H1 (cell line): ENCODE measurements at regions not wholly inside any gene's neighbourhood (a gene's known extent, or its start where the extent isn't known, plus 50 kb on each side); places are given as distances from the start of the nearest gene placed in this dataset.

Experiments
- CTCF ChIA-PET: fragments of 300-600 bp; sonication (Branson Sonifier 250); formaldehyde crosslinking; loops from one replicate; lab custom pipeline; 2021; ENCODE audit not compliant: partially characterized antibody; lab: Charles Lee
- POLR2A ChIA-PET: fragments of 300-600 bp; sonication (Branson Sonifier 250); formaldehyde crosslinking; loops from one replicate; lab custom pipeline; 2021; ENCODE audit warnings: inconsistent platforms; ENCODE audit not compliant: partially characterized antibody; lab: Charles Lee
- DNase-seq, 2 experiments: peaks; one replicate each; pipeline versions ENCODE4 v3.0.0 to v3.0.0-alpha.2; 2010 to 2022; ENCODE audit warnings: low spot score in 2 of 2, low read depth in 1 of 2, mixed read lengths in 1 of 2
- FAIRE-seq: peaks from 2 replicates; lab custom pipeline; 2011; peaks lifted over from hg19 to GRCh38; lab: Jason Lieb, UNC
- H2AFZ ChIP-seq: 2 replicates; pipeline ENCODE4 v1.8.1; 2012; ENCODE audit warnings: low read length, inconsistent platforms
- H2AK5ac ChIP-seq: 2 replicates; pipeline ENCODE4 v1.6.1; 2013; ENCODE audit warnings: low read depth, low read length
- H2BK120ac ChIP-seq: replicated peaks from 2 replicates; pipeline ENCODE3; 2013; ENCODE audit warnings: low read depth, low read length, inconsistent platforms
- H2BK12ac ChIP-seq: 2 replicates; pipeline ENCODE4 v1.6.1; 2013; ENCODE audit warnings: low read depth, low read length
- H2BK15ac ChIP-seq: 2 replicates; pipeline ENCODE4 v1.6.1; 2013; ENCODE audit warnings: low read length
- H2BK20ac ChIP-seq: 2 replicates; pipeline ENCODE4 v1.6.1; 2013; ENCODE audit warnings: low read length
- H2BK5ac ChIP-seq: 2 replicates; pipeline ENCODE4 v1.6.1; 2013; ENCODE audit warnings: low read depth, low read length
- H3K14ac ChIP-seq: 2 replicates; pipeline ENCODE4 v1.6.1; 2013; ENCODE audit warnings: inconsistent platforms; ENCODE audit not compliant: insufficient read length
- H3K18ac ChIP-seq: 2 replicates; pipeline ENCODE4 v1.6.1; 2013; ENCODE audit warnings: low read length; ENCODE audit errors: extremely low read depth
- H3K23ac ChIP-seq: 2 replicates; pipeline ENCODE4 v1.6.1; 2013; ENCODE audit warnings: inconsistent platforms; ENCODE audit not compliant: insufficient read length
- H3K23me2 ChIP-seq: 2 replicates; pipeline ENCODE4 v1.6.1; 2013; ENCODE audit warnings: low read depth, low read length
- H3K27ac ChIP-seq: 2 replicates; pipeline ENCODE4 v1.6.1; 2011; ENCODE audit warnings: low read depth, low read length, inconsistent platforms
- H3K27me3 ChIP-seq, 4 experiments: replicated peaks in 1 of 4; 1 replicate in 1 of 4; 2 replicates in 3 of 4; pipeline versions ENCODE4 v1.6.1 to v1.8.1; 2011 to 2013; ENCODE audit warnings: low read length in 3 of 4, mild to moderate bottlenecking in 3 of 4, inconsistent platforms in 2 of 4, mixed read lengths in 2 of 4, moderate library complexity in 1 of 4; ENCODE audit not compliant: control insufficient read depth in 3 of 4, insufficient read depth in 3 of 4; ENCODE audit errors: extremely low read depth in 1 of 4
- H3K36me3 ChIP-seq, 4 experiments: 2 replicates each; pipeline versions ENCODE4 v1.6.1 to v1.8.1; 2011 to 2013; ENCODE audit warnings: mild to moderate bottlenecking in 4 of 4, low read length in 3 of 4, moderate library complexity in 2 of 4, control low read depth in 1 of 4, inconsistent platforms in 1 of 4; ENCODE audit not compliant: insufficient read depth in 4 of 4, control insufficient read depth in 2 of 4
- H3K4ac ChIP-seq: replicated peaks from 2 replicates; pipeline ENCODE3; 2013; ENCODE audit warnings: low read length, low read depth, mixed read lengths, inconsistent platforms; ENCODE audit not compliant: insufficient read length
- H3K4me1 ChIP-seq, 4 experiments: replicated peaks in 1 of 4; 1 replicate in 1 of 4; 2 replicates in 3 of 4; pipeline versions ENCODE4 v1.6.1 to v1.8.1; 2011 to 2013; ENCODE audit warnings: low read length in 3 of 4, inconsistent platforms in 2 of 4, mixed read lengths in 1 of 4; ENCODE audit not compliant: insufficient read depth in 4 of 4, control insufficient read depth in 3 of 4
- H3K4me2 ChIP-seq, 2 experiments: 2 replicates each; pipeline versions ENCODE4 v1.6.1 to v1.8.1; 2011 to 2013; ENCODE audit warnings: low read depth in 2 of 2, low read length in 2 of 2, control low read depth in 1 of 2, inconsistent platforms in 1 of 2, mild to moderate bottlenecking in 1 of 2; ENCODE audit not compliant: insufficient read depth in 1 of 2
- H3K4me3 ChIP-seq, 4 experiments: fragments of 200-600, 300-600 bp in 1 of 4; sonication (generic), shearing (Covaris generic), sonication (Bioruptor Twin) in 1 of 4; 2 replicates each; pipeline versions ENCODE4 v1.5.1 to v1.8.1; 2011 to 2016; ENCODE audit warnings: low read length in 4 of 4, low read depth in 3 of 4, control low read depth in 2 of 4, inconsistent platforms in 2 of 4, mild to moderate bottlenecking in 2 of 4, mixed read lengths in 1 of 4, moderate library complexity in 1 of 4; ENCODE audit not compliant: insufficient read depth in 2 of 4; ENCODE audit errors: extremely low read depth in 1 of 4
- H3K56ac ChIP-seq: replicated peaks from 2 replicates; pipeline ENCODE3; 2013; ENCODE audit warnings: low read depth, mild to moderate bottlenecking, mixed read lengths, low read length, inconsistent platforms; ENCODE audit not compliant: insufficient read length
- H3K79me1 ChIP-seq: 2 replicates; pipeline ENCODE4 v1.6.1; 2013; ENCODE audit warnings: low read depth, low read length, control low read depth
- H3K79me2 ChIP-seq, 2 experiments: 2 replicates each; pipeline versions ENCODE4 v1.6.1 to v1.8.1; 2012 to 2013; ENCODE audit warnings: low read length in 2 of 2, mild to moderate bottlenecking in 2 of 2, inconsistent platforms in 1 of 2; ENCODE audit not compliant: insufficient read depth in 2 of 2, control insufficient read depth in 1 of 2
- H3K9ac ChIP-seq, 4 experiments: replicated peaks in 1 of 4; 1 replicate in 1 of 4; 2 replicates in 3 of 4; pipeline versions ENCODE4 v1.6.1 to v1.8.1; 2011 to 2013; ENCODE audit warnings: low read depth in 3 of 4, low read length in 3 of 4, control low read depth in 2 of 4, mild to moderate bottlenecking in 2 of 4, moderate library complexity in 2 of 4, inconsistent platforms in 1 of 4; ENCODE audit errors: extremely low read depth in 1 of 4
- H3K9me3 ChIP-seq, 2 experiments: 2 replicates each; pipeline versions ENCODE4 v1.6.1 to v1.8.1; 2012 to 2013; ENCODE audit warnings: mild to moderate bottlenecking in 2 of 2, moderate library complexity in 2 of 2, control low read depth in 1 of 2, inconsistent platforms in 1 of 2, low read depth in 1 of 2, low read length in 1 of 2, mixed read lengths in 1 of 2; ENCODE audit not compliant: insufficient read depth in 2 of 2
- H4K20me1 ChIP-seq, 2 experiments: replicated peaks in 1 of 2; 2 replicates each; pipeline versions ENCODE3 to v1.8.1; 2011 to 2013; ENCODE audit warnings: inconsistent platforms in 2 of 2, low read length in 2 of 2, mild to moderate bottlenecking in 1 of 2; ENCODE audit not compliant: insufficient read depth in 2 of 2, control insufficient read depth in 1 of 2
- H4K5ac ChIP-seq: 2 replicates; pipeline ENCODE4 v1.6.1; 2013; ENCODE audit warnings: low read length, low read depth, mixed read lengths, inconsistent platforms; ENCODE audit not compliant: insufficient read length
- H4K8ac ChIP-seq: 2 replicates; pipeline ENCODE4 v1.8.0; 2013; ENCODE audit warnings: mild to moderate bottlenecking, moderate library complexity, low read length, inconsistent platforms; ENCODE audit not compliant: insufficient read depth; ENCODE audit errors: extremely low read depth
- H4K91ac ChIP-seq: replicated peaks from 2 replicates; pipeline ENCODE3; 2013; ENCODE audit warnings: low read length, mixed read lengths, inconsistent platforms; ENCODE audit not compliant: insufficient read length
- ASH2L ChIP-seq: fragments of 200-600, 300-600 bp; sonication (generic); IDR thresholded peaks from one replicate; pipeline ENCODE4 v1.7.1; 2017; ENCODE audit warnings: low read length
- ATF3 ChIP-seq: IDR thresholded peaks from 2 replicates; pipeline ENCODE4 v1.6.1; 2011; ENCODE audit warnings: low read depth, mild to moderate bottlenecking, low read length; ENCODE audit not compliant: insufficient read depth
- POU5F1 ChIP-seq: IDR thresholded peaks from 2 replicates; pipeline ENCODE4 v1.6.1; 2011; ENCODE audit warnings: low read depth, mild to moderate bottlenecking, low read length, moderate library complexity
- RBBP5 ChIP-seq: IDR thresholded peaks from 2 replicates; pipeline ENCODE4 v1.7.1; 2012; ENCODE audit warnings: low read depth, mild to moderate bottlenecking, inconsistent platforms, low read length, moderate library complexity, borderline replicate concordance
- WGBS, 2 experiments: shearing (Covaris generic) in 1 of 2; methylation state at CpG; one replicate each; pipeline versions ENCODE4 v1.1.6 to v1.1.7; 2013 to 2015; ENCODE audit warnings: low lambda C conversion rate in 2 of 2, mixed read lengths in 2 of 2, inconsistent platforms in 1 of 2, low coverage in 1 of 2, missing lambda C conversion rate in 1 of 2; ENCODE audit not compliant: insufficient replicate concordance in 2 of 2, insufficient coverage in 1 of 2, insufficient read length in 1 of 2; ENCODE audit errors: extremely low coverage in 1 of 2, missing lambda C conversion rate in 1 of 2; 5-methylcytosine and 5-hydroxymethylcytosine counted together

- TF ChIP-seq ASH2L (no peak), ATF3 (no peak), RBBP5 (no peak), POU5F1 (no peak)
- H3K36me3 ChIP-seq = no peaks in the 10 kb centered on the region
- WGBS, 2 experiments = 90% methylated on average over 9 of the region's 9 CpGs; no CpG with 5 or more reads in 1 of the 2 experiments
- no peak overlapping the region for H3K23ac ChIP-seq
- no peak overlapping the region for H4K91ac ChIP-seq
- no peak overlapping the region for H3K14ac ChIP-seq
- POLR2A ChIA-PET = no interaction called here
- no peak overlapping the region for H3K4me3 ChIP-seq
- no peak overlapping the region for H3K4ac ChIP-seq
- H3K79me1 ChIP-seq = no peaks in the 10 kb centered on the region
- H2AFZ ChIP-seq = no peak overlapping the region
- H2BK20ac ChIP-seq = no peak overlapping the region
- no peak overlapping the region for H2BK120ac ChIP-seq
- no peak overlapping the region for H3K56ac ChIP-seq
- H3K18ac ChIP-seq = no peak overlapping the region
- H3K27me3 ChIP-seq = no peaks in the 10 kb centered on the region
- no peaks in the 10 kb centered on the region for H3K4me1 ChIP-seq
- CTCF ChIA-PET = interaction anchor here (0.7 to 1.0 kb wide), 2 partner anchors 14 to 170 kb away, joined by 3 read pairs; no protein-coding TSS in a partner anchor
- H2BK12ac ChIP-seq = no peak overlapping the region
- H3K23me2 ChIP-seq = no peaks in the 10 kb centered on the region
- no peak overlapping the region for H2AK5ac ChIP-seq
- no peak overlapping the region for H3K27ac ChIP-seq
- no peak overlapping the region for H4K5ac ChIP-seq
- no peak overlapping the region for H3K9ac ChIP-seq
- FAIRE-seq (no peak), DNase-seq (no peak)
- H3K4me2 ChIP-seq = no peak overlapping the region
- H4K20me1 ChIP-seq = no peaks in the 10 kb centered on the region
- no peaks in the 10 kb centered on the region for H3K79me2 ChIP-seq
- H3K9me3 ChIP-seq = peaks cover 10 to 20% of the 10 kb centered on the region in 2 experiments; a peak in 3 of 4 replicates
- no peak overlapping the region for H4K8ac ChIP-seq
- H2BK5ac ChIP-seq = no peak overlapping the region
- H2BK15ac ChIP-seq = no peak overlapping the region
Observed at GRCh38 chr3:139173372-139174108, 128.8 kb upstream of the PRR23C start.
